Astrocyte (in vitro differentiated cells and primary cell): ENCODE measurements at regions not wholly inside any gene's neighbourhood (a gene's known extent, or its start where the extent isn't known, plus 50 kb on each side); places are given as distances from the start of the nearest gene placed in this dataset.

ENCODE experiments used
- DNase-seq: peaks from one replicate; pipeline ENCODE4 v3.0.0-alpha.2; 2010; ENCODE audit warnings: low read depth
- FAIRE-seq: peaks from 2 replicates; lab custom pipeline; 2011; peaks lifted over from hg19 to GRCh38; lab: Jason Lieb, UNC
- H2AFZ ChIP-seq: 2 replicates; pipeline ENCODE4 v1.6.0; 2012; ENCODE audit warnings: low read depth, low read length, inconsistent platforms
- H3K27ac ChIP-seq: 2 replicates; pipeline ENCODE4 v1.5.1; 2011; ENCODE audit warnings: low read depth, low read length, inconsistent platforms
- H3K27me3 ChIP-seq: 2 replicates; pipeline ENCODE4 v1.6.0; 2011; ENCODE audit warnings: low read length, inconsistent platforms; ENCODE audit not compliant: insufficient read depth
- H3K36me3 ChIP-seq: 2 replicates; pipeline ENCODE4 v1.5.1; 2011; ENCODE audit warnings: low read length, inconsistent platforms; ENCODE audit not compliant: insufficient read depth
- H3K4me1 ChIP-seq: 2 replicates; pipeline ENCODE4 v1.5.1; 2011; ENCODE audit warnings: low read length, inconsistent platforms; ENCODE audit not compliant: insufficient read depth
- H3K4me2 ChIP-seq: 2 replicates; pipeline ENCODE4 v1.6.0; 2012; ENCODE audit warnings: low read length, inconsistent platforms
- H3K4me3 ChIP-seq: 2 replicates; pipeline ENCODE4 v1.5.1; 2011; ENCODE audit warnings: low read depth, mild to moderate bottlenecking, low read length, inconsistent platforms; ENCODE audit not compliant: insufficient read depth
- H3K79me2 ChIP-seq: 2 replicates; pipeline ENCODE4 v1.6.0; 2012; ENCODE audit warnings: mild to moderate bottlenecking, low read length, inconsistent platforms; ENCODE audit not compliant: insufficient read depth
- H3K9ac ChIP-seq: 2 replicates; pipeline ENCODE4 v1.6.0; 2012; ENCODE audit warnings: mild to moderate bottlenecking, low read length, inconsistent platforms
- H3K9me3 ChIP-seq: 2 replicates; pipeline ENCODE4 v1.5.1; 2012; ENCODE audit warnings: low read depth, mild to moderate bottlenecking, low read length, inconsistent platforms; ENCODE audit not compliant: insufficient read depth
- H4K20me1 ChIP-seq: 2 replicates; pipeline ENCODE4 v1.6.0; 2012; ENCODE audit warnings: low read length, inconsistent platforms; ENCODE audit not compliant: insufficient read depth
- H3K27ac Mint-ChIP-seq: one replicate; pipeline ENCODE4 v1.8.0; 2021; ENCODE audit warnings: mild to moderate bottlenecking, mixed read lengths; ENCODE audit not compliant: unreplicated experiment
- H3K27me3 Mint-ChIP-seq: one replicate; pipeline ENCODE4 v1.8.0; 2021; ENCODE audit warnings: low read depth, mixed read lengths; ENCODE audit not compliant: unreplicated experiment
- H3K36me3 Mint-ChIP-seq: one replicate; pipeline ENCODE4 v1.8.0; 2021; ENCODE audit warnings: low read depth, mixed read lengths; ENCODE audit not compliant: unreplicated experiment
- H3K4me1 Mint-ChIP-seq: one replicate; pipeline ENCODE4 v1.8.0; 2021; ENCODE audit warnings: low read depth, mixed read lengths; ENCODE audit not compliant: unreplicated experiment
- H3K4me3 Mint-ChIP-seq: one replicate; pipeline ENCODE4 v1.8.0; 2021; ENCODE audit warnings: mild to moderate bottlenecking, moderate library complexity, mixed read lengths; ENCODE audit not compliant: unreplicated experiment
- H3K9me3 Mint-ChIP-seq: one replicate; pipeline ENCODE4 v1.8.0; 2021; ENCODE audit warnings: mild to moderate bottlenecking, mixed read lengths; ENCODE audit not compliant: unreplicated experiment
- EZH2 ChIP-seq: IDR thresholded peaks from 2 replicates; pipeline ENCODE4 v1.6.1; 2012; ENCODE audit warnings: mild to moderate bottlenecking, low read length, inconsistent platforms; ENCODE audit not compliant: insufficient read depth
- TF ChIP-seq, protein P1 (sequence below): IDR thresholded peaks from 2 replicates; pipeline ENCODE4 v1.5.1; 2011; ENCODE audit warnings: low read depth, mild to moderate bottlenecking, inconsistent platforms, low read length, moderate library complexity; ENCODE audit not compliant: insufficient read depth

- H3K27me3 ChIP-seq = no peaks in the 10 kb centered on the region
- no peaks in the 10 kb centered on the region for H3K9me3 ChIP-seq
- no peak overlapping the region for H3K27ac ChIP-seq
- Mint-ChIP-seq H3K36me3 (no peaks in the 10 kb centered on the region), H3K27ac (no peak overlapping the region), H3K4me1 (no peaks in the 10 kb centered on the region), H3K4me3 (no peak overlapping the region), H3K27me3 (peaks cover 8% of the 10 kb centered on the region), H3K9me3 (peaks cover 22% of the 10 kb centered on the region)
- no peak overlapping the region for H2AFZ ChIP-seq
- H3K4me3 ChIP-seq = no peak overlapping the region
- H3K9ac ChIP-seq = no peak overlapping the region
- H3K79me2 ChIP-seq = no peaks in the 10 kb centered on the region
- no peaks in the 10 kb centered on the region for H3K36me3 ChIP-seq
- DNase-seq (peak; percentile 24), FAIRE-seq (no peak)
- no peak overlapping the region for H3K4me2 ChIP-seq
- no peaks in the 10 kb centered on the region for H4K20me1 ChIP-seq
- no peaks in the 10 kb centered on the region for H3K4me1 ChIP-seq
- TF ChIP-seq, protein P1, sequence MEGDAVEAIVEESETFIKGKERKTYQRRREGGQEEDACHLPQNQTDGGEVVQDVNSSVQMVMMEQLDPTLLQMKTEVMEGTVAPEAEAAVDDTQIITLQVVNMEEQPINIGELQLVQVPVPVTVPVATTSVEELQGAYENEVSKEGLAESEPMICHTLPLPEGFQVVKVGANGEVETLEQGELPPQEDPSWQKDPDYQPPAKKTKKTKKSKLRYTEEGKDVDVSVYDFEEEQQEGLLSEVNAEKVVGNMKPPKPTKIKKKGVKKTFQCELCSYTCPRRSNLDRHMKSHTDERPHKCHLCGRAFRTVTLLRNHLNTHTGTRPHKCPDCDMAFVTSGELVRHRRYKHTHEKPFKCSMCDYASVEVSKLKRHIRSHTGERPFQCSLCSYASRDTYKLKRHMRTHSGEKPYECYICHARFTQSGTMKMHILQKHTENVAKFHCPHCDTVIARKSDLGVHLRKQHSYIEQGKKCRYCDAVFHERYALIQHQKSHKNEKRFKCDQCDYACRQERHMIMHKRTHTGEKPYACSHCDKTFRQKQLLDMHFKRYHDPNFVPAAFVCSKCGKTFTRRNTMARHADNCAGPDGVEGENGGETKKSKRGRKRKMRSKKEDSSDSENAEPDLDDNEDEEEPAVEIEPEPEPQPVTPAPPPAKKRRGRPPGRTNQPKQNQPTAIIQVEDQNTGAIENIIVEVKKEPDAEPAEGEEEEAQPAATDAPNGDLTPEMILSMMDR = no peak
- no peak for TF ChIP-seq EZH2
These were observed 64.1 kb upstream of the EEPD1 start for GRCh38 chr7:36088966-36089365.

- Mint-ChIP-seq H3K4me3 (no peak overlapping the region), H3K4me1 (no peaks in the 10 kb centered on the region), H3K27ac (no peak overlapping the region), H3K9me3 (peaks cover 23% of the 10 kb centered on the region), H3K27me3 (peaks cover 6% of the 10 kb centered on the region), H3K36me3 (no peaks in the 10 kb centered on the region)
- Histone ChIP-seq H3K27me3 (no peaks in the 10 kb centered on the region), H3K9me3 (no peaks in the 10 kb centered on the region), H3K27ac (no peak overlapping the region), H4K20me1 (no peaks in the 10 kb centered on the region), H3K4me2 (no peak overlapping the region), H3K36me3 (no peaks in the 10 kb centered on the region), H3K4me1 (no peaks in the 10 kb centered on the region), H3K4me3 (no peak overlapping the region), H2AFZ (no peak overlapping the region), H3K79me2 (no peaks in the 10 kb centered on the region), H3K9ac (no peak overlapping the region)
- DNase-seq (no peak), FAIRE-seq (no peak)
- TF ChIP-seq, protein P1 = no peak
- TF ChIP-seq EZH2 = no peak
These were observed 61.8 kb upstream of the EEPD1 start for GRCh38 chr7:36090976-36091873.

- TF ChIP-seq EZH2 = no peak
- TF ChIP-seq, protein P1 = no peak
- H3K79me2 ChIP-seq = no peaks in the 10 kb centered on the region
- H3K4me3 Mint-ChIP-seq = no peak overlapping the region
These were observed 61.2 kb upstream of the EEPD1 start for GRCh38 chr7:36091874-36092176.

More at GRCh38 chr7:36091874-36092176, 61.2 kb upstream of the EEPD1 start:
- H3K27me3 ChIP-seq = no peaks in the 10 kb centered on the region
- no peaks in the 10 kb centered on the region for H3K9me3 ChIP-seq
- no peak overlapping the region for H3K4me2 ChIP-seq
- peaks cover 23% of the 10 kb centered on the region for H3K9me3 Mint-ChIP-seq
- no peaks in the 10 kb centered on the region for H3K4me1 Mint-ChIP-seq
- no peaks in the 10 kb centered on the region for H4K20me1 ChIP-seq
- peaks cover 2% of the 10 kb centered on the region for H3K27me3 Mint-ChIP-seq
- H2AFZ ChIP-seq = no peak overlapping the region
- no peak for DNase-seq
- no peaks in the 10 kb centered on the region for H3K36me3 ChIP-seq
- H3K36me3 Mint-ChIP-seq = no peaks in the 10 kb centered on the region
- no peak overlapping the region for H3K27ac Mint-ChIP-seq
- H3K9ac ChIP-seq = no peak overlapping the region
- no peak overlapping the region for H3K27ac ChIP-seq
- no peak for FAIRE-seq
- no peak overlapping the region for H3K4me3 ChIP-seq
- H3K4me1 ChIP-seq = no peaks in the 10 kb centered on the region
